T-cell (primary cell): ENCODE measurements at regions not wholly inside any gene's neighbourhood (a gene's known extent, or its start where the extent isn't known, plus 50 kb on each side); places are given as distances from the start of the nearest gene placed in this dataset.

ENCODE experiments used
- ATAC-seq, 4 experiments: fragments of 200-7000 bp in 3 of 4; fragments of 150-1000 bp in 1 of 4; cut with Tn5 transposase; replicated peaks in 1 of 4; 1 replicate in 3 of 4; 2 replicates in 1 of 4; pipeline ENCODE4 v1.10.0; 2021; ENCODE audit warnings: moderate library complexity in 3 of 4, mild to moderate bottlenecking in 2 of 4, moderate number of reproducible peaks in 1 of 4
- CTCF ChIA-PET, 2 donors: fragments of 300-600 bp; sonication (Branson Sonifier 250); formaldehyde crosslinking; loops; one replicate each; lab custom pipeline; 2022; ENCODE audit warnings: antibody characterized with exemption in 2 of 2; lab: Charles Lee
- POLR2A ChIA-PET, 2 donors: fragments of 300-600 bp; sonication (Branson Sonifier 250); formaldehyde crosslinking; loops; one replicate each; lab custom pipeline; 2022; ENCODE audit warnings: antibody characterized with exemption in 2 of 2; lab: Charles Lee
- DNase-seq, 35 experiments: peaks; one replicate each; pipeline versions ENCODE4 v3.0.0 to v3.0.0-alpha.2; 2013 to 2023
- H3K27ac ChIP-seq: one replicate; pipeline ENCODE4 v1.5.1; 2013; ENCODE audit warnings: low read length
- H3K27me3 ChIP-seq, 2 experiments: replicated peaks in 1 of 2; 1 replicate in 1 of 2; 2 replicates in 1 of 2; pipeline versions ENCODE4 v1.6.1 to v1.7.0; 2013; ENCODE audit warnings: low read length in 1 of 2, mixed read lengths in 1 of 2; ENCODE audit not compliant: control insufficient read depth in 2 of 2, insufficient read depth in 2 of 2; ENCODE audit errors: extremely low read depth in 1 of 2
- H3K36me3 ChIP-seq, 2 donors: 1 replicate in 1 of 2; 2 replicates in 1 of 2; pipeline versions ENCODE4 v1.6.1 to v1.7.0; 2013; ENCODE audit warnings: low read length in 1 of 2; ENCODE audit not compliant: control insufficient read depth in 2 of 2, insufficient read depth in 1 of 2; ENCODE audit errors: extremely low read depth in 1 of 2
- H3K4me1 ChIP-seq, 2 experiments: 1 replicate in 1 of 2; 2 replicates in 1 of 2; pipeline versions ENCODE4 v1.6.1 to v1.7.0; 2013; ENCODE audit warnings: low read length in 2 of 2, mixed read lengths in 1 of 2; ENCODE audit not compliant: insufficient read depth in 2 of 2, control insufficient read depth in 1 of 2; ENCODE audit errors: extremely low read depth in 1 of 2
- H3K4me3 ChIP-seq, 2 donors: 1 replicate in 1 of 2; 2 replicates in 1 of 2; pipeline versions ENCODE4 v1.5.1 to v1.7.0; 2013; ENCODE audit warnings: mild to moderate bottlenecking in 2 of 2, low read length in 1 of 2, moderate library complexity in 1 of 2; ENCODE audit not compliant: control insufficient read depth in 1 of 2; ENCODE audit errors: extremely low read depth in 1 of 2
- H3K9me3 ChIP-seq: 2 replicates; pipeline ENCODE4 v1.7.0; 2013
- H3K27ac Mint-ChIP-seq, 2 donors: one replicate each; pipeline ENCODE4 v1.8.0; 2020 to 2021; ENCODE audit warnings: mild to moderate bottlenecking in 2 of 2, mixed read lengths in 2 of 2
- H3K27me3 Mint-ChIP-seq, 2 donors: one replicate each; pipeline ENCODE4 v1.8.0; 2021 to 2022; ENCODE audit warnings: mixed read lengths in 2 of 2
- H3K36me3 Mint-ChIP-seq: one replicate; pipeline ENCODE4 v1.8.0; 2021; ENCODE audit warnings: mixed read lengths
- H3K4me1 Mint-ChIP-seq, 3 donors: one replicate each; pipeline ENCODE4 v1.8.0; 2020 to 2022; ENCODE audit warnings: mixed read lengths in 3 of 3, mild to moderate bottlenecking in 1 of 3
- H3K4me3 Mint-ChIP-seq, 3 donors: one replicate each; pipeline ENCODE4 v1.8.0; 2020 to 2022; ENCODE audit warnings: mild to moderate bottlenecking in 3 of 3, mixed read lengths in 3 of 3, moderate library complexity in 3 of 3
- H3K9me3 Mint-ChIP-seq, 3 donors: one replicate each; pipeline ENCODE4 v1.8.0; 2020 to 2022; ENCODE audit warnings: mixed read lengths in 3 of 3
- WGBS: methylation state at CpG from one replicate; pipeline ENCODE4 v1.1.5; 2013; ENCODE audit warnings: missing lambda C conversion rate; ENCODE audit not compliant: insufficient coverage; 5-methylcytosine and 5-hydroxymethylcytosine counted together

GRCh38 chr5:57341380-57341979, 141.1 kb downstream of the ACTBL2 start:
- no peaks in the 10 kb centered on the region for H3K4me1 ChIP-seq
- no peaks in the 10 kb centered on the region for H3K36me3 Mint-ChIP-seq
- H3K4me3 Mint-ChIP-seq: no peak overlapping the region
- no peak for DNase-seq
- H3K27ac Mint-ChIP-seq: no peak overlapping the region
- H3K4me1 Mint-ChIP-seq: no peaks in the 10 kb centered on the region
- POLR2A ChIA-PET: no interaction called here
- H3K4me3 ChIP-seq: no peak overlapping the region
- no peak for ATAC-seq
- WGBS: 100% methylated on average over 2 of the region's 4 CpGs
- peaks cover 2 to 4% of the 10 kb centered on the region in 2 donors for H3K27me3 Mint-ChIP-seq
- CTCF ChIA-PET: interaction anchor here (0.6 to 1.1 kb wide), 2 partner anchors 43 to 213 kb away, joined by 3 read pairs; no protein-coding TSS in a partner anchor
- no peaks in the 10 kb centered on the region for H3K9me3 ChIP-seq
- no peak overlapping the region for H3K27ac ChIP-seq
- no peaks in the 10 kb centered on the region for H3K27me3 ChIP-seq
- peaks cover 3 to 7% (median 4%) of the 10 kb centered on the region in 3 donors for H3K9me3 Mint-ChIP-seq
- no peaks in the 10 kb centered on the region for H3K36me3 ChIP-seq

GRCh38 chr5:57340681-57341080, 141.9 kb downstream of the ACTBL2 start:
- WGBS: no CpG with 5 or more reads among the region's 1 CpG
- H3K27ac ChIP-seq: no peak overlapping the region
- ChIA-PET CTCF (interaction anchor here in 1 of 2 donors (0.7 to 1.1 kb wide), 2 partner anchors 43 to 799 kb away, joined by 3 to 4 read pairs; no protein-coding TSS in a partner anchor), POLR2A (no interaction called here)
- no peaks in the 10 kb centered on the region for H3K4me1 ChIP-seq
- Mint-ChIP-seq H3K9me3 (peaks cover 0 to 3% (median 0%) of the 10 kb centered on the region in 3 donors), H3K27ac (no peak overlapping the region), H3K4me1 (no peaks in the 10 kb centered on the region), H3K4me3 (no peak overlapping the region), H3K27me3 (peaks cover 0 to 2% of the 10 kb centered on the region in 2 donors), H3K36me3 (no peaks in the 10 kb centered on the region)
- no peak overlapping the region for H3K4me3 ChIP-seq
- ATAC-seq (no peak), DNase-seq (no peak)
- no peaks in the 10 kb centered on the region for H3K27me3 ChIP-seq
- H3K36me3 ChIP-seq: no peaks in the 10 kb centered on the region
- no peaks in the 10 kb centered on the region for H3K9me3 ChIP-seq

DNA sequence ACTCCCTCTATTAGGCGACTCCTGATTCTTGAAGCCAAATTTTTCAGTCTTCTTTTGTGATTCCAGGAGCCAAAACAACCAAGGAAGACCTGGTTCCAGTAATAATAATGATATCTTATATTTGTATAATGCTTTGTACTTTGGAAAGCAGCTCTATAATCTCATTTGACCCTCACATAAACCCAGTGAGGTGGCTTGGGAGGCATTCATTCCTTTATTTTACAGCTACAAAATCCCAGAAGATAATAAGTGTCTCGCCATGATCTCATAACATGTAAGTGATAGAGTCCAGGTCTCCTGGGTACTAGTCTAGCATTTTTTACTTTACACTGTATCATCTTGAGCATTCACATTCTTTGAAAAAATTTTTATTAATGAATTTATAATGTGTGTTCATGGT, 143.1 kb downstream of the ACTBL2 start:
- no peaks in the 10 kb centered on the region for H3K27me3 ChIP-seq
- no peaks in the 10 kb centered on the region for H3K4me1 ChIP-seq
- H3K27ac ChIP-seq: no peak overlapping the region
- DNase-seq (no peak), ATAC-seq (no peak)
- no peaks in the 10 kb centered on the region for H3K9me3 Mint-ChIP-seq
- no peaks in the 10 kb centered on the region for H3K9me3 ChIP-seq
- no peaks in the 10 kb centered on the region for H3K4me1 Mint-ChIP-seq
- ChIA-PET CTCF (interaction anchor here (0.6 to 1.0 kb wide), 4 partner anchors 9 to 435 kb away, joined by 3 to 5 read pairs (median 4); no protein-coding TSS in a partner anchor), POLR2A (interaction anchor here in 1 of 2 donors (0.6 kb wide), 1 partner anchor 739 kb away, joined by 8 read pairs; no protein-coding TSS in a partner anchor)
- no peak overlapping the region for H3K4me3 Mint-ChIP-seq
- no peaks in the 10 kb centered on the region for H3K36me3 ChIP-seq
- H3K27me3 Mint-ChIP-seq: peaks cover 0 to 2% of the 10 kb centered on the region in 2 donors
- no CpG with 5 or more reads among the region's 2 CpGs for WGBS
- H3K4me3 ChIP-seq: no peak overlapping the region
- H3K36me3 Mint-ChIP-seq: no peaks in the 10 kb centered on the region
- H3K27ac Mint-ChIP-seq: no peak overlapping the region

DNA sequence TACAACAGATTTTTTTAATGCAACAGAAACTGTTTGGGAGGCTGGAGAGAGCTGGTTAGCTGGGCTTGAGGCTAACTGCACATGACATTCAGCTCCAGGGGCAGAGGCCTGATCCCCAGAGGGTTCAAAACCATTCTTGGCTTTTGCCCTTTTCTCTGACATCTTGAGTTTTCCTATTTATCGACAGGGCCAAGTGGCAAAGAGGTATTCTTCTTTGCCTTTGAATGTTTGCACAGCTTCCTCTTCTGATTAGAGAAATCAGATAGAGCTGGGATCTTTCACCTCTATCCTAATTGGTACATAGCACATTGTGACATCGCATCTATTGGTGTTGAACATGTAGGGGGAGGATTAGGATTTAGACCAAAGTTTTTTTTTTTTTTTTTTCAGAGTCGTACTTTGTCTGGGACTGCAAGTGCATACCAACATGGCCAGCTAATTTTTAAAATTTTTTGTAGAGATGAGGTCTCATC, 143.7 kb downstream of the ACTBL2 start:
- Histone ChIP-seq H3K9me3 (no peaks in the 10 kb centered on the region), H3K27me3 (no peaks in the 10 kb centered on the region), H3K36me3 (no peaks in the 10 kb centered on the region), H3K27ac (no peak overlapping the region), H3K4me3 (no peak overlapping the region), H3K4me1 (no peaks in the 10 kb centered on the region)
- CTCF ChIA-PET: interaction anchor here (0.6 to 1.2 kb wide), 6 partner anchors 9 to 900 kb away, joined by 3 to 5 read pairs (median 4); no protein-coding TSS in a partner anchor
- 100% methylated on average over 1 of the region's 3 CpGs for WGBS
- Mint-ChIP-seq H3K27ac (no peak overlapping the region), H3K27me3 (peaks cover 0 to 2% of the 10 kb centered on the region in 2 donors), H3K36me3 (no peaks in the 10 kb centered on the region), H3K9me3 (no peaks in the 10 kb centered on the region), H3K4me3 (no peak overlapping the region), H3K4me1 (no peaks in the 10 kb centered on the region)
- POLR2A ChIA-PET: interaction anchor here in 1 of 2 donors (0.6 kb wide), 1 partner anchor 739 kb away, joined by 8 read pairs; no protein-coding TSS in a partner anchor
- ATAC-seq (no peak), DNase-seq (no peak)

DNA sequence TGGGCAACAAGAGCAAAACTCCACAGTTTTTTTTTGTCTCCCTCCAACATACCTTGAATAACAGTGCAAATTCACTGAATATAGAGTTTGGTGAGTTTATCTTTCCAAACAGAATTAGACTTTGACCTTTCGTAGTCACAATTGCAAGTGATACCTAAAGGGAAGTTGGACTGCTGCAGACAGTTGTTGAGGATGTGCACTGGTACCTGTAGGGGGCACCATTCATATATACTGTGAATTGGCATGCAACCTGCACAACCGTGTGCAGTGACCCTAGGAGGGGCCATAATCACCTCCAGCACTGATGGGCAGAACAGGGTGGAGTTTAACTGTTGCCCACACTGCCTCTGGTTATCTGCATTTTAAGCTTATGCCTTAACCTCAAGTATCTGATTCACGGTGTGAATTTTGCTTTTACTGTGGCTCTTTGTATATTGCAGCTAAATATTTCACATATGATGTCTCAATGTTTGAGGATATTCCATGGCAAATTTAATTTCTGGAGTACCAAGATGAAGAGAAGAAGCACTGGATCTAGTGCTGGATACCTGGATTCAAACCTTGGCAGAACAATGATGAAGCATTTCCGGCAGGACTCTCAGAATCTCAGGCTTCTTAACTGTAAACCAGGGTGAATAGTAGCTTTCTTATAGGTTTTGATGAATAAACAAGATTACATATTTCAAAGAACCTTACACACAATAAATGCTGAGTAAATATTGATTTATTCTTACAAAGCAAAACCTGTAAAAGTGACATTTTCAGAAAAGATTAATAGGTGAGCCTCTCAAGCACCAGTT, 144.3 kb downstream of the ACTBL2 start:
- no peak overlapping the region for H3K27ac ChIP-seq
- H3K9me3 ChIP-seq: no peaks in the 10 kb centered on the region
- ATAC-seq (no peak), DNase-seq (peak in 1 of 35 experiments; percentile 22)
- no peaks in the 10 kb centered on the region for H3K27me3 ChIP-seq
- ChIA-PET POLR2A (no interaction called here), CTCF (interaction anchor here (0.6 to 1.2 kb wide), 3 partner anchors 14 to 900 kb away, joined by 4 to 5 read pairs (median 4); no protein-coding TSS in a partner anchor)
- H3K27me3 Mint-ChIP-seq: peaks cover 0 to 2% of the 10 kb centered on the region in 2 donors
- no peaks in the 10 kb centered on the region for H3K4me1 Mint-ChIP-seq
- no peak overlapping the region for H3K4me3 Mint-ChIP-seq
- no peaks in the 10 kb centered on the region for H3K36me3 ChIP-seq
- no peak overlapping the region for H3K27ac Mint-ChIP-seq
- no peak overlapping the region for H3K4me3 ChIP-seq
- no peaks in the 10 kb centered on the region for H3K4me1 ChIP-seq
- no peaks in the 10 kb centered on the region for H3K36me3 Mint-ChIP-seq
- H3K9me3 Mint-ChIP-seq: no peaks in the 10 kb centered on the region
- 71% methylated on average over 3 of the region's 4 CpGs for WGBS

GRCh38 chr5:57335092-57335660, 147.4 kb downstream of the ACTBL2 start:
- Mint-ChIP-seq H3K27me3 (peaks cover 0 to 4% of the 10 kb centered on the region in 2 donors), H3K4me3 (no peak overlapping the region), H3K36me3 (no peaks in the 10 kb centered on the region), H3K27ac (no peak overlapping the region), H3K9me3 (no peaks in the 10 kb centered on the region), H3K4me1 (no peaks in the 10 kb centered on the region)
- Histone ChIP-seq H3K36me3 (no peaks in the 10 kb centered on the region), H3K4me3 (no peak overlapping the region), H3K27me3 (no peaks in the 10 kb centered on the region), H3K27ac (no peak overlapping the region), H3K4me1 (no peaks in the 10 kb centered on the region), H3K9me3 (no peaks in the 10 kb centered on the region)
- POLR2A ChIA-PET: no interaction called here
- WGBS: 86% methylated on average over 1 of the region's 1 CpG
- CTCF ChIA-PET: no interaction called here
- no peak for ATAC-seq
- DNase-seq: no peak
